ENCODE measurements at regions not wholly inside any gene's neighbourhood (a gene's known extent, or its start where the extent isn't known, plus 50 kb on each side); places are given as distances from the start of the nearest gene placed in this dataset.

DNA sequence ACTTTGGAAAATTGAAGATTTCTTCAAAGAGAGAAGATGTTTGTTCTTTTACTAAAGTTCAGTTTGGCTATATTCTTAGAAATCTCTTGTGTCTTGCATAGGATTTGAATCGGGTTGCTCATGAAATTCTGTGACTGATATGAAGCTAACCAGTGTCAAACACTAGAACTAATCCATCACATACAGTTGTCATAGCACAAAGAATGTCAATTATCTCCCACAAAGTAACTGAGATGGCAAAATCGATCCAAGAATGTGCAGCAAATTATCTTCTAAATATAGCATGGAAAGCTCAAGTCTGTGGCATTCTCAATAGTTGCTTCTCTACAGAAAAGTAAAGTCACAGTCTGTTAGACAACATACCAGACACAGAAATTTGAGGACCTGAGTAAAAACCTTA lies 768.1 kb upstream of the LRRN3 start:
- TF ChIP-seq CTCF (tag by site-specific recombination; IDR thresholded peaks at IDR 0.05) (no peak), ZNF404 (tag by site-specific recombination; IDR thresholded peaks at IDR 0.05) (no peak), ZNF510 (tag by site-specific recombination; IDR thresholded peaks at IDR 0.05; ENCODE audit: insufficient replicate concordance) (no peak), ZNF239 (tag by site-specific recombination; IDR thresholded peaks at IDR 0.05) (no peak), GLI4 (tag by site-specific recombination; IDR thresholded peaks at IDR 0.05) (no peak), REST (tag by site-specific recombination; IDR thresholded peaks at IDR 0.05) (no peak), OVOL3 (tag by site-specific recombination; IDR thresholded peaks at IDR 0.05) (no peak), ZNF138 (tag by site-specific recombination; IDR thresholded peaks at IDR 0.05; ENCODE audit: borderline replicate concordance) (no peak), ZNF449 (tag by site-specific recombination; IDR thresholded peaks at IDR 0.05) (no peak), PRDM10 (tag by site-specific recombination; IDR thresholded peaks at IDR 0.05) (no peak), ZNF768 (tag by site-specific recombination; IDR thresholded peaks at IDR 0.05) (no peak), KLF10 (tag by site-specific recombination; IDR thresholded peaks at IDR 0.05) (no peak)
